H9 (cell line): ENCODE measurements at regions not wholly inside any gene's neighbourhood (a gene's known extent, or its start where the extent isn't known, plus 50 kb on each side); places are given as distances from the start of the nearest gene placed in this dataset.

Experiments used
- DNase-seq: peaks from one replicate; pipeline ENCODE4 v3.0.0-alpha.2; 2017
- H2AFZ ChIP-seq: one replicate; pipeline ENCODE4 v1.6.1; 2013; ENCODE audit warnings: mild to moderate bottlenecking, low read length, control low read depth, moderate library complexity
- H2AK5ac ChIP-seq: 2 replicates; pipeline ENCODE4 v1.6.1; 2013; ENCODE audit warnings: low read length, control low read depth, mixed read lengths; ENCODE audit not compliant: insufficient read length
- H2BK120ac ChIP-seq: one replicate; pipeline ENCODE4 v1.6.1; 2013; ENCODE audit warnings: low read depth, mild to moderate bottlenecking, low read length, control low read depth, inconsistent platforms; ENCODE audit not compliant: poor library complexity, severe bottlenecking
- H2BK12ac ChIP-seq: 2 replicates; pipeline ENCODE4 v1.6.1; 2013; ENCODE audit warnings: low read length, control low read depth, mixed read lengths, low read depth; ENCODE audit not compliant: insufficient read length
- H2BK15ac ChIP-seq: 2 replicates; pipeline ENCODE4 v1.6.1; 2013; ENCODE audit warnings: low read depth, low read length, control low read depth
- H2BK20ac ChIP-seq: one replicate; pipeline ENCODE4 v1.6.1; 2013; ENCODE audit warnings: low read depth, mild to moderate bottlenecking, low read length, control low read depth, inconsistent platforms; ENCODE audit not compliant: poor library complexity, severe bottlenecking
- H2BK5ac ChIP-seq: 2 replicates; pipeline ENCODE4 v1.6.1; 2013; ENCODE audit warnings: low read length, control low read depth, mixed read lengths; ENCODE audit not compliant: insufficient read length
- H3K14ac ChIP-seq: 2 replicates; pipeline ENCODE4 v1.6.1; 2013; ENCODE audit warnings: low read length, control low read depth; ENCODE audit not compliant: insufficient read depth
- H3K18ac ChIP-seq: 2 replicates; pipeline ENCODE4 v1.6.1; 2013; ENCODE audit warnings: low read depth, mild to moderate bottlenecking, mixed read lengths, low read length, control low read depth; ENCODE audit not compliant: insufficient read length
- H3K23ac ChIP-seq: 2 replicates; pipeline ENCODE4 v1.6.1; 2013; ENCODE audit warnings: low read length, control low read depth, mixed read lengths, low read depth; ENCODE audit not compliant: insufficient read length
- H3K23me2 ChIP-seq: 2 replicates; pipeline ENCODE4 v1.6.1; 2013; ENCODE audit warnings: low read depth, mild to moderate bottlenecking, mixed read lengths, low read length, control low read depth; ENCODE audit not compliant: insufficient read length, poor library complexity, severe bottlenecking
- H3K27ac ChIP-seq: 2 replicates; pipeline ENCODE4 v1.5.1; 2013; ENCODE audit warnings: low read length, control low read depth, mixed read lengths, low read depth; ENCODE audit not compliant: insufficient read length
- H3K27me3 ChIP-seq: 2 replicates; pipeline ENCODE4 v1.6.1; 2013; ENCODE audit warnings: low read length, control low read depth, inconsistent platforms; ENCODE audit not compliant: insufficient read depth
- H3K4ac ChIP-seq: 2 replicates; pipeline ENCODE4 v1.6.1; 2013; ENCODE audit warnings: low read depth, mild to moderate bottlenecking, control low read depth, inconsistent platforms, low read length, moderate library complexity
- H3K4me1 ChIP-seq: 2 replicates; pipeline ENCODE4 v1.6.1; 2013; ENCODE audit warnings: low read length, control low read depth, inconsistent platforms; ENCODE audit not compliant: insufficient read depth
- H3K4me2 ChIP-seq: 2 replicates; pipeline ENCODE4 v1.6.1; 2013; ENCODE audit warnings: low read length, control low read depth, mixed read lengths; ENCODE audit not compliant: insufficient read length, insufficient read depth
- H3K56ac ChIP-seq: 2 replicates; pipeline ENCODE4 v1.6.1; 2013; ENCODE audit warnings: low read depth, mild to moderate bottlenecking, mixed read lengths, low read length, control low read depth; ENCODE audit not compliant: insufficient read length
- H3K79me1 ChIP-seq: 2 replicates; pipeline ENCODE4 v1.6.1; 2013; ENCODE audit warnings: low read depth, mild to moderate bottlenecking, moderate library complexity, low read length, control low read depth, inconsistent platforms; ENCODE audit not compliant: insufficient read depth, poor library complexity, severe bottlenecking
- H3K79me2 ChIP-seq: 2 replicates; pipeline ENCODE4 v1.6.1; 2013; ENCODE audit warnings: low read length, control low read depth, inconsistent platforms; ENCODE audit not compliant: insufficient read depth
- H3K9ac ChIP-seq: 2 replicates; pipeline ENCODE4 v1.6.1; 2013; ENCODE audit warnings: low read length, control low read depth, mixed read lengths; ENCODE audit not compliant: insufficient read length; ENCODE audit errors: extremely low read depth
- H3K9me3 ChIP-seq: one replicate; pipeline ENCODE4 v1.6.1; 2013; ENCODE audit warnings: low read depth, low read length, inconsistent platforms; ENCODE audit not compliant: control insufficient read depth
- H3T11ph ChIP-seq: one replicate; pipeline ENCODE4 v1.6.1; 2013; ENCODE audit warnings: mild to moderate bottlenecking, low read length, control low read depth, inconsistent platforms
- H4K20me1 ChIP-seq: one replicate; pipeline ENCODE4 v1.6.1; 2013; ENCODE audit not compliant: control insufficient read depth, insufficient read length, insufficient read depth
- H4K5ac ChIP-seq: 2 replicates; pipeline ENCODE4 v1.6.1; 2013; ENCODE audit warnings: low read depth, mild to moderate bottlenecking, mixed read lengths, low read length, control low read depth; ENCODE audit not compliant: insufficient read length
- H4K8ac ChIP-seq: replicated peaks from 2 replicates; pipeline ENCODE4 v1.6.1; 2013; ENCODE audit warnings: low read length, control low read depth, mixed read lengths, low read depth; ENCODE audit not compliant: insufficient read length
- H4K91ac ChIP-seq: 2 replicates; pipeline ENCODE4 v1.6.1; 2013; ENCODE audit warnings: low read depth, mild to moderate bottlenecking, moderate library complexity, mixed read lengths, low read length, control low read depth; ENCODE audit not compliant: insufficient read length
- H3K27ac Mint-ChIP-seq, 3 experiments: 2 replicates in 2 of 3; 3 replicates in 1 of 3; pipeline ENCODE4 v1.8.0; 2020 to 2021; ENCODE audit warnings: mixed read lengths in 3 of 3, mild to moderate bottlenecking in 1 of 3, moderate library complexity in 1 of 3
- H3K27me3 Mint-ChIP-seq: 2 replicates; pipeline ENCODE4 v1.8.0; 2021; ENCODE audit warnings: low read depth, mild to moderate bottlenecking, moderate library complexity, mixed read lengths
- H3K36me3 Mint-ChIP-seq, 3 experiments: 2 replicates in 2 of 3; 3 replicates in 1 of 3; pipeline ENCODE4 v1.8.0; 2020 to 2021; ENCODE audit warnings: low read depth in 3 of 3, mixed read lengths in 3 of 3; ENCODE audit not compliant: insufficient read depth in 1 of 3
- H3K4me1 Mint-ChIP-seq, 2 experiments: 2 replicates each; pipeline ENCODE4 v1.8.0; 2020; ENCODE audit warnings: mixed read lengths in 2 of 2
- H3K4me3 Mint-ChIP-seq, 2 experiments: 2 replicates in 1 of 2; 3 replicates in 1 of 2; pipeline ENCODE4 v1.8.0; 2020 to 2021; ENCODE audit warnings: mild to moderate bottlenecking in 2 of 2, mixed read lengths in 2 of 2, moderate library complexity in 1 of 2
- H3K9me3 Mint-ChIP-seq, 2 experiments: 2 replicates in 1 of 2; 3 replicates in 1 of 2; pipeline ENCODE4 v1.8.0; 2020; ENCODE audit warnings: mild to moderate bottlenecking in 2 of 2, mixed read lengths in 2 of 2, moderate library complexity in 1 of 2
- WGBS: extraction: QIAGEN DNeasy Blood & Tissue Kit; methylation state at CpG from one replicate; pipeline ENCODE4 v1.1.7; 2013; ENCODE audit warnings: missing lambda C conversion rate, low lambda C conversion rate, mixed read lengths; ENCODE audit not compliant: insufficient read length; ENCODE audit errors: extremely low coverage; 5-methylcytosine and 5-hydroxymethylcytosine counted together
- TF ChIP-seq, protein P1 (sequence below): fragments of 200-600 bp; sonication (generic); conservative IDR thresholded peaks from 3 replicates; pipeline ENCODE4 v1.8.0; 2021; ENCODE audit warnings: antibody characterized with exemption, mild to moderate bottlenecking

DNA sequence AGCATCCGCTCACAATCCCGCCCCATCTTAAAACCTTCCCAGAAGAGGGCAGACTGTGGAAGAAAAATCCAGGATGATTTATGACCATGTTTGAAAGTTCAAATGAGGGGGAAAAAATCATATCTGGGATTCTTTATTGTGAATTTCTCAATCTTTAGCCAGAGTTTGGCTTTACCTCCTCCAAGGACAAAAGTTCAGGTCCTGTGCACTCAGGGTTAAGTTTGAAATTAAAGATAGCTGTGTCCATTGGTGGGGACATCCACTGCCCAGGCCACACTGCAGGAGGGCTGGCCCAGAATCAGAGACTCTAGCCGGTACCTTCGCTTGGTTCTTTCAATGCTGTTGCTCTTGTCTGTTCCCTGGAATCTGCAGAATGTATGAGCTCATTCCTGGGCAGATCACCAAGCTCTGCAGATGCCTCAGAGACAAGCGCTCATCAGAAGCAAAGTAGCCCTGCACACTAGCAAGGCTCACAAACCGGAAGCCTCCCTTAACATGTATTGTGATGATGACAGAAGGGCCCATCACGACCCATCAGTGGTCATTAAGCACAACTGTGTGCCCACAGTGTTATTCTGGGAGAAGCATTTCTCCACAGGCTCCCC, 375.3 kb upstream of the KLHL29 start:
- H4K20me1 ChIP-seq, result no peaks in the 10 kb centered on the region
- no peaks in the 10 kb centered on the region for H3K36me3 Mint-ChIP-seq
- no peaks in the 10 kb centered on the region for H3K23me2 ChIP-seq
- H3K14ac ChIP-seq, result no peak overlapping the region
- no peak overlapping the region for H3K4ac ChIP-seq
- H3K4me2 ChIP-seq, result no peak overlapping the region
- H3K4me1 Mint-ChIP-seq, result no peaks in the 10 kb centered on the region
- no peaks in the 10 kb centered on the region for H3K4me1 ChIP-seq
- H2AFZ ChIP-seq, result no peak overlapping the region
- H3K79me2 ChIP-seq, result no peaks in the 10 kb centered on the region
- no peak overlapping the region for H4K5ac ChIP-seq
- no peak overlapping the region for H3K18ac ChIP-seq
- no peak overlapping the region for H2BK20ac ChIP-seq
- H2BK5ac ChIP-seq, result no peak overlapping the region
- H4K91ac ChIP-seq, result no peak overlapping the region
- H3K27ac ChIP-seq, result no peak overlapping the region
- no peaks in the 10 kb centered on the region for H3K27me3 ChIP-seq
- H3K23ac ChIP-seq, result no peak overlapping the region
- no peak overlapping the region for H2BK15ac ChIP-seq
- H3T11ph ChIP-seq, result no peak overlapping the region
- H2BK120ac ChIP-seq, result no peak overlapping the region
- no peak overlapping the region for H4K8ac ChIP-seq
- TF ChIP-seq, protein P1, sequence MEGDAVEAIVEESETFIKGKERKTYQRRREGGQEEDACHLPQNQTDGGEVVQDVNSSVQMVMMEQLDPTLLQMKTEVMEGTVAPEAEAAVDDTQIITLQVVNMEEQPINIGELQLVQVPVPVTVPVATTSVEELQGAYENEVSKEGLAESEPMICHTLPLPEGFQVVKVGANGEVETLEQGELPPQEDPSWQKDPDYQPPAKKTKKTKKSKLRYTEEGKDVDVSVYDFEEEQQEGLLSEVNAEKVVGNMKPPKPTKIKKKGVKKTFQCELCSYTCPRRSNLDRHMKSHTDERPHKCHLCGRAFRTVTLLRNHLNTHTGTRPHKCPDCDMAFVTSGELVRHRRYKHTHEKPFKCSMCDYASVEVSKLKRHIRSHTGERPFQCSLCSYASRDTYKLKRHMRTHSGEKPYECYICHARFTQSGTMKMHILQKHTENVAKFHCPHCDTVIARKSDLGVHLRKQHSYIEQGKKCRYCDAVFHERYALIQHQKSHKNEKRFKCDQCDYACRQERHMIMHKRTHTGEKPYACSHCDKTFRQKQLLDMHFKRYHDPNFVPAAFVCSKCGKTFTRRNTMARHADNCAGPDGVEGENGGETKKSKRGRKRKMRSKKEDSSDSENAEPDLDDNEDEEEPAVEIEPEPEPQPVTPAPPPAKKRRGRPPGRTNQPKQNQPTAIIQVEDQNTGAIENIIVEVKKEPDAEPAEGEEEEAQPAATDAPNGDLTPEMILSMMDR, result no peak
- H2BK12ac ChIP-seq, result no peak overlapping the region
- no peak overlapping the region for H3K27ac Mint-ChIP-seq
- H3K9me3 ChIP-seq, result no peaks in the 10 kb centered on the region
- H3K79me1 ChIP-seq, result no peaks in the 10 kb centered on the region
- H3K56ac ChIP-seq, result no peak overlapping the region
- no peak overlapping the region for H3K9ac ChIP-seq
- no peak overlapping the region for H3K4me3 Mint-ChIP-seq
- no peak overlapping the region for H2AK5ac ChIP-seq
- WGBS, result no CpG with 5 or more reads among the region's 7 CpGs
- no peaks in the 10 kb centered on the region; the same call in 1 of the 2 replicates for H3K27me3 Mint-ChIP-seq
- H3K9me3 Mint-ChIP-seq, result no peaks in the 10 kb centered on the region
- DNase-seq, result no peak
